ENCODE measurements at regions not wholly inside any gene's neighbourhood (a gene's known extent, or its start where the extent isn't known, plus 50 kb on each side); places are given as distances from the start of the nearest gene placed in this dataset.

- Histone ChIP-seq H3K27me3 (ENCODE audit: control insufficient read depth, insufficient read depth, low read length) (no peaks in the 10 kb centered on the region), H3K27ac (ENCODE audit: low read length) (no peak overlapping the region), H3K4me1 (ENCODE audit: control insufficient read depth, insufficient read depth, low read length) (no peaks in the 10 kb centered on the region), H3K36me3 (ENCODE audit: control insufficient read depth, insufficient read depth, low read length) (no peaks in the 10 kb centered on the region), H3K9me3 (ENCODE audit: control insufficient read depth, insufficient read depth, low read length) (no peaks in the 10 kb centered on the region), H3K4me3 (ENCODE audit: low read length) (no peak overlapping the region)
- H3K9me3 Mint-ChIP-seq = no peaks in the 10 kb centered on the region
- no peak for TF ChIP-seq CTCF (IDR thresholded peaks at IDR 0.05)
- no peak overlapping the region for H3K27ac Mint-ChIP-seq
- no peaks in the 10 kb centered on the region for H3K36me3 Mint-ChIP-seq
- no peaks in the 10 kb centered on the region for H3K27me3 Mint-ChIP-seq (ENCODE audit: low read depth in 2 of 2)
- H3K4me1 Mint-ChIP-seq = peaks cover 0 to 5% of the 10 kb centered on the region in 2 donors
- H3K4me3 Mint-ChIP-seq = no peak overlapping the region
- intact Hi-C loops (cut with micrococcal nuclease) = no loop called here
- ATAC-seq (no peak), DNase-seq (no peak)
- 92% methylated on average over 4 of the region's 4 CpGs for WGBS (ENCODE audit: insufficient coverage)
These were observed 480.4 kb upstream of the ZNF608 start for GRCh38 chr5:125226825-125227224.

- Histone ChIP-seq H3K27ac (ENCODE audit: low read length) (no peak overlapping the region), H3K27me3 (ENCODE audit: control insufficient read depth, insufficient read depth, low read length) (no peaks in the 10 kb centered on the region), H3K4me1 (ENCODE audit: control insufficient read depth, insufficient read depth, low read length) (no peaks in the 10 kb centered on the region), H3K9me3 (ENCODE audit: control insufficient read depth, insufficient read depth, low read length) (no peaks in the 10 kb centered on the region), H3K36me3 (ENCODE audit: control insufficient read depth, insufficient read depth, low read length) (no peaks in the 10 kb centered on the region), H3K4me3 (ENCODE audit: low read length) (no peak overlapping the region)
- Mint-ChIP-seq H3K27ac (no peak overlapping the region), H3K4me3 (no peak overlapping the region), H3K9me3 (no peaks in the 10 kb centered on the region), H3K27me3 (ENCODE audit: low read depth in 2 of 2) (peaks cover 0 to 6% of the 10 kb centered on the region in 2 donors), H3K36me3 (no peaks in the 10 kb centered on the region), H3K4me1 (peaks cover 0 to 5% of the 10 kb centered on the region in 2 donors)
- intact Hi-C loops (cut with micrococcal nuclease) = no loop called here
- DNase-seq (no peak), ATAC-seq (no peak)
- WGBS (ENCODE audit: insufficient coverage) = 86% methylated on average over 7 of the region's 7 CpGs
- no peak for TF ChIP-seq CTCF (IDR thresholded peaks at IDR 0.05)
These were observed 481.1 kb upstream of the ZNF608 start for GRCh38 chr5:125227333-125228095.

- H3K9me3 ChIP-seq (ENCODE audit: control insufficient read depth, insufficient read depth, low read length) = no peaks in the 10 kb centered on the region
- no peak overlapping the region for H3K27ac Mint-ChIP-seq
- H3K4me1 ChIP-seq (ENCODE audit: control insufficient read depth, insufficient read depth, low read length) = no peaks in the 10 kb centered on the region
- intact Hi-C loops (cut with micrococcal nuclease) = no loop called here
- 59% methylated on average over 3 of the region's 4 CpGs for WGBS (ENCODE audit: insufficient coverage)
- no peaks in the 10 kb centered on the region for H3K9me3 Mint-ChIP-seq
- no peak for TF ChIP-seq CTCF (IDR thresholded peaks at IDR 0.05)
- DNase-seq (no peak), ATAC-seq (no peak)
- peaks cover 0 to 11% of the 10 kb centered on the region in 2 donors for H3K27me3 Mint-ChIP-seq (ENCODE audit: low read depth in 2 of 2)
- no peak overlapping the region for H3K27ac ChIP-seq (ENCODE audit: low read length)
- no peaks in the 10 kb centered on the region for H3K36me3 Mint-ChIP-seq
- H3K4me3 ChIP-seq (ENCODE audit: low read length) = no peak overlapping the region
- H3K36me3 ChIP-seq (ENCODE audit: control insufficient read depth, insufficient read depth, low read length) = no peaks in the 10 kb centered on the region
- peaks cover 0 to 5% of the 10 kb centered on the region in 2 donors for H3K4me1 Mint-ChIP-seq
- H3K27me3 ChIP-seq (ENCODE audit: control insufficient read depth, insufficient read depth, low read length) = no peaks in the 10 kb centered on the region
- H3K4me3 Mint-ChIP-seq = no peak overlapping the region
These were observed 482.1 kb upstream of the ZNF608 start for GRCh38 chr5:125228363-125229070.

All from natural killer cell (primary cell).